HG03442 (cell line): ENCODE measurements at regions not wholly inside any gene's neighbourhood (a gene's known extent, or its start where the extent isn't known, plus 50 kb on each side); places are given as distances from the start of the nearest gene placed in this dataset.

Experiments used
- ATAC-seq: cut with Tn5 transposase; IDR thresholded peaks from one replicate; pipeline ENCODE4 v1.9.1; 2021; ENCODE audit warnings: mild to moderate bottlenecking, moderate library complexity; ENCODE audit not compliant: unreplicated experiment

DNA sequence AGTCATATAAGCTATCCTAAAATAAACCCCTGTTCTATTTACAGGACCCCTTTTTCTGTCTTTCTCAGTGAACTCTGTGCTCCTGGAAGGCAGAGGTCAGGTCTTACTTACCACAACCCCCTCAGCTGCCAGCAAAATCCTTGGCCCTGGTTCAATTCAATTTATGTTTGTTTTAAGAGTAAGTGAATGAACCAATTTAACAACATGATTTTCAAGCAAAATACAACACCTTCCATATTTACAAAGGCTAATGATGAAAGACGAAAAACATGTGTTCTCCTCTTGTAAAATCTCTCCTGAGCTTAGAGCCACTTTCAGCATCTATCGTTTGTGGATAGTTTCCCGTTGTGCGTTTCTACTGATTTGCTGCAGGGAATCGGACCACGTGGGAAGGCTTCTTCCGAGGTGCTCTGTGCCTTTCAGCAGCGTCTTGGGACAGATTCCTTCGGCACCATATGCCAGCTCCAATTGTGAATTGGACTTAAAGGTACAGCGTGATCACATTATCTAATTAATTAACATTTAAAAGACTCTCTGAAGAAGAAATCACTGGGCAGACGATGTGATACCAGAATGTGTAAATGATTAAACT lies 411.7 kb downstream of the IRS2 start:
- no peak for ATAC-seq

DNA sequence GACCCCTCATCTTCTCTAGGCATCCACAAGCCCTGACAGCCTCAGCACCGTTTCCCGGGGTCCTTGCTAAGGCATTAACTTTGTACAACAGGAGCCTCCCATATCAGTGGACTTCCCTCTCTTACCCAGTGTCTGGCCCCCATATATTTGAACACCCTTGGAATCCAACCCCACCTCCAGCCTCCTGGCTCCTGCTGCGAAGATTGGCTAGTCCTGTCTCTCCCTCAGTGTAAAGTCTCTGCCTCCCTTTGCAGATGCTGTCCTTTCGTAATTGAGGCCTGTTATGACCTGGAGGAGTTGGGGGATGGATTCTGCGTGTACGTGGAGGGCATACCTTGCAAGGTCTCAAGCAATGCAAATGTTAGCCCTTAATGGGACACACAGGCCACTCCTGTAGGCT lies 413.7 kb downstream of the IRS2 start:
- no peak for ATAC-seq

DNA sequence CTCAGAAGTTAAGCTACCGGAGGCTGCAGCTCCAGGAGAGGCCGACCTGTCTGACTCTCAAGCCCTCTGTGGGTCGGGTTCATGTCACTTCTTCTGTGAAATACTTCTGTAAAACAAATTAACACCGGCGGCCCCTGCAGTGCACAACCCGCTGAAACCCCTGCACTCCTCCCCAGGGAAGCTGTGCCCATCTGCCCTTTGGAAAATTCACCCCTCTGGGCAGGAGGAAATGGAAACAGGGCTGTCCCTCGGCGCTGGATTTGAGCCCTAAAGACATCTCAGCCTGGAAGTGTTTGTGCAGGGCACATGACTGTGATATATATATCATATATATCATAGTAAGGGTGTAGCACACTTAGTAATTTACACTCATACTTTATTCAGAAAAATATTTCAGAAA lies 415.3 kb downstream of the IRS2 start:
- ATAC-seq = no peak

DNA sequence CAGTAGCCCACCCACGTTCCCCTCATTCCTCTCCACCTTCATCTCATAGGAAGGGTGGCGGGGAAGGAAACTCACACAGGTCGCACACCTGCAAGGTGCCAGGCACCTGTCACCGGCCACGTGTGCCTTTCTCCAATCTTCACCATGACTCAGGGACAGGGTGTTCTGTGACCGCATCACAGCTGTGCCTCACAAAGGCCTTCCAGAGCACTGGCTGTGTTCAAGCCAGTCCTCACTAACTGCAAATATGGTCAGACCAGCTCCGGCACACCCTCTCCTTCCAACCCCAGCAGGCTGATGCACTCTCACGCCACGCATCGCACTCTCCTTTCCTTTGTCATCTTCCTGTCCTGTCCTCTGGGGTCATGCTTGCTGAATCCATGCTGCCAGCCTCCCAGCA lies 415.9 kb downstream of the IRS2 start:
- no peak for ATAC-seq

DNA sequence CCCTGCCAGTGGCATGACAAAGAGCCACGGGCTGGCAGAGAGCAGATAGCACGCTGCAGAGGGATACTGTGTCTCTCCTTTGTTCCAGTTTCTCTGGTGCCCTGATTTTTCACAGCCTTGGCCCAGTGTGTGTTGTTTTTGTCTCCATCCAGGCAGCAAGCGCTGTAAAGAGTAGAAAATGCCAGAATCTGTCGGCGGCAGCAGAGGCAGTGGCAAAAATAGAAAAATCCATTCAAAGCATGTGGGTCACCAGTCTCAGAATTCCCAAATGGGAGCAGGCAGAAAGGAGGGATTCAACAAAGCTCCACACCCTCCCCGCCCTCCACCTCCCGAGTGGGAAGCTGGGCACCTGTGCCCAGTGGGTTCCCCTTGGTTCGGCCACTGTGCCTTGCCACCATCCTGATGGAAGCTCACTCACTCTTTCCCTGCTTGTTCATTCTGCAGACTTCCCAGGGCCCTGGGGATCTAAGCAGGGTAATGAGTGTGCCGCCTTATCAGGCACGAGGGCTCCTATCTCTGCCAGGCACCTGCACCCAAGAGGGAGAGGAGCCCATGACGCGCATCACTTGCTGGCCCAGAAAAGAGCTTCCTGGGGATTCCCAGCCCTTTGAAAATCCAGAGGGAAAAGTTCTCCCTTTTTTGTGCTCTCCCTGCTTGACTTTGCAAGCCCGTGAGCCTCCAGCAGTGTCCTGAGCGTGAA lies 416.9 kb downstream of the IRS2 start:
- no peak for ATAC-seq

DNA sequence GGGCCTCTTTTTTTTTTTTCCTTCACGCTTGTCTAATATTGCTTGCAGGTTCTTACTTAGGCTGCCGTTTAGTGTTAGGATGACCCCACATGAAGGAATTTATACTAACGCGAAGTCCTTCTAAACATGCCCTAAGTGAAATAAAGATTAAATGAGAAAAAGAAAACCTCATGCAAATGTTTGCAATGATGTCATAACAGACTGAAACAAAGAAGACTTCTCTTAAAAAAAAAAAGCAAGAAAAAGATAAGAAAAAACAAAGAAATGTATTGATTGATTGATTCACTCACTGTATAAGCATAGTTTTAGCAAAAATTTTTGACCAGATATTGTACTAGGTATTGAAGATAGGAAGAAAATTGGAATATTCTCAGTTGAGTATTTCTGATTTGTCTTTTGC lies 418.2 kb downstream of the IRS2 start:
- no peak for ATAC-seq

DNA sequence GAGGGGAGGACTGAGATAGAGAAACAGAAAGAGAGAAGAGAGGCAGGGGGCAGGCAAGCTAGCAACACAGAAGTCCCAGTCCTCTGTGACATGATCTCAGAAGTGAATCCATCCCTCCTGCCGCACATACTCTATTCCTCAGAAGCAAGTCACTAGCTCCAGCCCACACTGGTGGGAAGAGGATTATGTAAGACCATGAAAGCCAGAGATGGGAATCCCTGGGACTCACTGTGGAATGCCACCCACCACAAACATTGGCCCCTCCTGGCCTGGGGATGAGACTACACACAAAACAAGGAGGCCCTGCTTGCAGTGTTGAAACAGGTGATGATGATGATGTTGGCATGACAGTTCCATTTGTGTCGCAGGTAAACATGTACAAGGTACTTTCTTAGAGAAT lies 419.9 kb downstream of the IRS2 start:
- no peak for ATAC-seq

DNA sequence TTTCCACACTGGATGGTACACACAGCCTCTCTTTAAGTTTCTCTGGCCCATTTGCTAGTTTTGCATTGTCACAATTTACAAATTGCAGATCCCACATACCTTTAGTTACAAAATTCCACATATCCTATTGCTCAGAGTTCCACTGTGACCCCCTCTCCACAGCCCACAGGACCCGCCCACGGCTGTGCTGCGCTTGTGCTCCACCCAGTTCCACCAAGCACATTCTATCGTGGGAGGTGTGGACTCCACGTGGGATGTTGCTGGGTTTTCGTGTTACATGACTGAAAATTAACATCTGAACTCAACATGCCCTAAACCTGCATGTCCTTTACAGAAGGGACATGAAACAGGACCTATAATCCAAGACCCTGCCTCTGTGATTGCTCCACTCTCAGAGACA lies 423.0 kb downstream of the IRS2 start:
- ATAC-seq = no peak

DNA sequence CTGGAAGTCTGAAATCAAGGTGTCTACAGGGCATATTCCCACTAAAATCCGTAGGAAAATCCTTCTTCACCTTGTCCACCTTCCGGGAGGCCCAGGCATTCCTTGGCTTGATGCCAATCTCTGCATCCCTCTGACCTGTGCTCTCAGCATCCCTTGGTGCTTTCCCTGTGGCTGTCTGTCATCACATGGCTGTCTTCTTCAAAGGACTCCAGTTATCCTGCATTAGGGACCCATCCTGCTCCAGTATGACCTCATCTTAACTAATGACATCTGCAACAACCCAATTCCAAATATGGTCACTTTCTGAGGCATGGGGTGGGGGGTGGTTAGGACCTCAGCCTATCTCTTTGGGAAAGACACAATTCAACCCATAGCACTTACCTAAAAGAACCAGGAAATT lies 423.8 kb downstream of the IRS2 start:
- ATAC-seq = no peak

DNA sequence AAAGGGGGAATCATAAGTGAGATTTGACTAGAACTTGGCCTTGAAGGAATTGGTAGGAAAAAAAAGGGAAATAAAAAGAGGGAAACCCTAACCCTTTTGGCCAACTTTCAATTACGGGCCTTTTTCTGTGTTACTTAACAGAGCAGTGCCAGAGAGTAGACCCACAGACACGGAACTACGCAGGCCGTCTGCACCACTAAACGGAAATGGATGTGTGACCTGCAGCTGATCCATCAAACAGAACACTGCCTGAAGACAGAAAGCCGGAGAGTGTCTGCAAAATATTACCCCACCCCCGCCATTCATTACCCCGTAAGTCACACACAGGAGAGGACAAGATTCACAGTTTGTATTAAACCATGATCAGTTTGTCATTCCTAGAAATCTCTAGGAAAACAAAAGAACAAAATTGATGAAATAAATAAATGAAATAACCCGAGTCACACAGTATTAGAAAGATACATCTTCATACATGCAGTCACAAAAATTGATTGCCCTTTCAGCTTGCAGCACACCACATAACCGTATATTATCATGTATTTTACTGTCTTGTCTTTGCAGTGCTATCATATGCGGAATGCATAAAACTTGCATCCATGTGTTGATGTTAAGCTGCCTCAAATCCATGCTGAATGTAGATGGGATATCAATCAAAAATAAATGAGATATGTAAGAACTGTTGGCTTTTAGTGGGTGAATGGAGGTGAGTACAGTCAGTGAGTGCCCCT lies 424.7 kb downstream of the IRS2 start:
- no peak for ATAC-seq

DNA sequence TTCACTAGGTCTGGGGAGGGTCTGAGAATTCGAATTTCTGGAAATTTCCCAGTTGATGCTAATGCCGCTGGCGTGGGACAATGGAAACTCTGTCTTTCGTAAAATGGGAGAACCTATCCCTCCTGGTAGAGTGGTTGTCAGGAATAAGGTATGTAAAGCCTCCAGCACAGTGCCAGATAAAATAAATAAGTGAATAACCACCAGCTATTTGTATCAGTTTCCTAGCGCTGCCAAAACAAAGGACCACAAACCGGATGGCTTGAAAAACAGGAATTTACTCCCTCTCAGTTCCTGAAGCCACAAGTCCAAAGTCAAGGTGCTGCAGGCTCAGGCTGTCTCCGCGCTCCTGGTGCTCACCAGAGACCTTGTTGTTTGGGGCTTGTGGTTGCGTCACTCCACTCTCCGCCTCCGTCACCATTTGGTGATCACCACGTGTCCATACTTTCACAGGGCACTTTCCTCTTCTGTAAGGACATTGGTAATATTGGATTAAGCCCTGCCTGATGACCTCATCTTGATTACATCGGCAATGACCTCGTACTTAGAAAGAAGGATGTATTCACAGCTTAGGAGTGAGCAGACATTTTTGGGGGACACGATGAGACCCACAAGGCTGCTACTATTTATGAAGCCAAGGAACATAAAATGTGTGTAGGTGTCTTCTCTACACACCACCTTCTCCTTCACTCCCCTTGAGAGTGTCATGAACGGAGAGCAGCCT lies 428.5 kb downstream of the IRS2 start:
- ATAC-seq = no peak

DNA sequence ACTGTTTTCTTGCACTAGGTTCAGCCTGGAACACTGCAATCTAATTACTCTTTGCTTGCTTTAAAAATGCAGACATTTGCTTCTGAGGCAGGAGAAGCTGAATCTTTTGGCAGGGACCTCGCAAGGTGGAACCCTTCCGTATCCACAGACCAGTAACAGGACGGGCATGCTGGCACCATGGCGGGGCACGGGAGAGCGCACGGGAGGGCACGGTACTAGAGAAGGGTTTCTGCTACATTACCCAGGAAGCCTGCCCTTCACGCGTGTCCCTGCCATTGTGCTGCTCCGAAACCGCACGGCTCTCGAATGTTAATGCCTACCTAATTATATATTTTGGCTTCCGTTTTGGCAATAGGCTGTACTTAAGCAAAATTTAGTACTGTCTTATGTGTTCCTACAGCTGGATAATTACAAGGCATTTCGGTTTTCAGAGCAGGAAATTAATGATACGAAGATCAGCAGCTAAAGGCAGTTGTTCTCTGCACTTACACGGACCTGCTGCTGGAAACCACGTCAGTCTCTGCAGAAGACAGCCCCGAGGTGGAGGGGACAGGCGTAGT lies 430.4 kb downstream of the IRS2 start:
- ATAC-seq = no peak

DNA sequence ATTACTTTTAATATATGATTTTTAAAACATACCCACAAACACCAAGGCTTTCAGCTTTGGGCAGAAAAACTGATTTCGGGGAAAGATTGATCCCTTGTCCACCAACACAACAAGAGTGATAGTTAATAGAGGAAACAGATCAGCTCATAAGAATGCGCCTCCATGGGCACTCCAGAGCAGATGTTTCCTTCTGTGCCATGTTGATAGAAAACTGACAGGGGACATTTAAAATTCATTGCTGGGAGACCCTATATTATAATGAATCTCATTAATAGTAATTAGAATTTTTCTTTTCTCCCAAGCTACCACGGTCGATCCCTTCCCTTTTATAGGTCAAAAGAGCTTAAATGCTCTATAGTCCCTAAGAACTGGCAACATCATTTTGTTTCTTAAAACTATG lies 431.2 kb downstream of the IRS2 start:
- no peak for ATAC-seq

DNA sequence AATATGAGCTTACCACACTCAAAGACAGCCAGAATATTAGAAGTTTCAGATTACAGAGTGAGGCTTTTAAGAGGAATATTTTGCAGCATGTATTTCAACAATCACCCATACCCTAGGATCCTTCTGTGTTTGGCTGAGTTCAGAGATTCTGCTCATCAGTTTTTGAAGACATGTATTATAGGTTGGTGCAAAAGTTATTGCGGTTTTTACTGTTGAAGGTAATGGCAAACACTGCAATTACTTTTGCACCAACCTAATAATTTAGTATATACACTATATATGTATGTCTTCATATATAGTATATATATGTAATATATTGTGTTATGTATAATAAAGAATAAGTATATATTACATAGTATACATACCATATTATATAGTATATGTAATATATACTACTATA lies 435.1 kb downstream of the IRS2 start:
- no peak for ATAC-seq

DNA sequence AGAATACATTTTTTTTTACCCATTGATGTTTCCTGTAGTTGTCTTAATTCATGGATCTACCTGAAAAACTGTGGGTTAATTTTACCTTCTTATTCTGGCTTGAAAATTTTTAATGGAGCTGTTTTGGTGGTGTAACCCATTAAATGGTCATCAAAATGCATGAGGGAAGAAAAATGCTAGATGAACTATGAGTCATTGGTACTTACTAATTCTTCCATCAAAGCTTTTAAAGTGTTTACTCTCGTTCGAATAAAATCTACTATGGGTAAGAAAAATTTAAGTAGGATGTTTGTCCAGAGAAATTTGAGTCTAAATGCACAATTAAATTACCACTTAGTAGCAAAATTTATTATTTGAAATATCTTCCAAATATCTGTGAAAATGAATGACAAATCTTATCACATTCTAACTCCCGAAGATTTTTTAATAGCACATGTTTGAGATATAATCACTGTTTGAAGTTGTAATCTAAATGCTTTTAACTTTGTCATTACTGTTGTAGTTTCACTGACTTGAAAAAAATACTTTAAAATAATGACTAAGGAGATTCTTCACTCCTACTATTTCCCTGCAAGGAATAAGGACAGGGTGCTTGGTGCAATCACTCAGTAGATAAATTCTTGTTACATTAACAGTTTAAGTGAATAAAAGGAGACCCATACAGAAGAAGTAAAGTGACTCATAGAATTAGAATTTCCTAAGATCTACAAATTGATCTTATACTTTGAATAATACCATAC lies 437.7 kb downstream of the IRS2 start:
- ATAC-seq = no peak

DNA sequence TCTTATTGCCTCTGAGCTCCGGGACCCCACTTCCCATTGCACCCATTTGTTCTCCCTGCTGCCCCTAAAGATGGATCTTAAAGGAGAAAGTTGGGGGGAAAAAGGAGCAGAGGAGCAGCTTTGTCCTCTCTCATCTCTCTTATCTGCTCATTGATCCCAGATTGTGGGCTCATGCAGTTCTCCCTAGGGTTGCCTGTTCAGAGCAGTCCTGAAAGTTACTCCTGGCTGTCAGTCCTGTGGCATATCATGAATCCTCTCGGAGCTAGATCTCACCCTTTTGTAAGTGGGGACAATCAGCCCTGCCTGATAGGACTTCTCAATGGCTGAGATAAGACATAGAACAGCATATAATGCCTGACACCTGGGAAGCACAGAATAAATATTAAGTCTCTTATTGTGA lies 440.3 kb downstream of the IRS2 start:
- ATAC-seq = no peak

DNA sequence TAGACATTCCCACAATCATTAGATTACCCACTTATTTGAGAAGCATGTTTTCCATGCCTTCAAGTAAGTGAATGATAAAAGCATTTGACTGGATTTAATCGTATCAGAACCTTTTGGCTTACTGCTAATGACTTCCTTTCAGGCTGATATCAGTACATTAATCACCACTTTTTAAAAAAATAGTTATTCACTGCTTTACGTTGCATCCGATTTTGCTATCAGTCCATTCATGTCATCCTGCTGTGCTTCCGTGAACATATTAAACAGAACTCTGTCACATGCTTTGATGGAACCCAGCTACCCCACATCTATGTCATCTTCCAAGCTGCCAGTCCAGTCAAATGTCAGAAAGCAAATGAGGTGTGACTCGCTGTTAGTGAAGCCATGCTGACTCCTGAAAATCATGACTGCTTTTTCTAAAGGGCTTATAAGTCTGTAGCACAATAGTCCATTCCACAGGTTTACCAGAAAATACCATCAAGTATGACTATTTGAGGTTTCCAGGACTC lies 440.9 kb downstream of the IRS2 start:
- no peak for ATAC-seq

DNA sequence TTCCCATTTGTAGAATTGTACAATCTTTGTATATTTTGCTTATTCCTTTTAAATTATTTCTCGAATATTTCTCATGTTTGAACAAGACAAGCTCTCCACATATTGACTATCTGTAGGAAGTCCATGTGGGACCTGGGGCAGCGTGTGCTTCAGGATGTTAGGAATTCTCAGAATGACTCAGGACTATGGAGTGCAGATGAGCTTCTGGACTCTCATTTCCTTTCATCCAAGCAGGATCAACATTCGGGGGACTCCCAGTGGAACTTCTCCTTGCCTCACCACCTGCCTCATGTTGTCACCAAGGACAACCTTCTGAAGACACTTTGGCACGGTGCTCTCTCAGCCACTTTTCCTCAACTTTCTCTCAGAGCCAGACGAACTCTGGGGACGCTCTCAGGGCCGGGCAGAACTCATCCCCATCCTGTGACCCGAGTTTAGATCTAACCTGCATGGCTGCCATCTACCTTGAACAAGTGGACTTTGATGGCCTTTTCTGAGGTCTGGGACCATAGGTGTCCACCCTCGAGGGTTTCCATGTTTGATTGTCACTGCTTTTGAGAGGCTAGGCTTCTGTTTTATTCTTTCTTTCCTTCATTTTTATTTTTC lies 441.7 kb downstream of the IRS2 start:
- ATAC-seq = no peak

DNA sequence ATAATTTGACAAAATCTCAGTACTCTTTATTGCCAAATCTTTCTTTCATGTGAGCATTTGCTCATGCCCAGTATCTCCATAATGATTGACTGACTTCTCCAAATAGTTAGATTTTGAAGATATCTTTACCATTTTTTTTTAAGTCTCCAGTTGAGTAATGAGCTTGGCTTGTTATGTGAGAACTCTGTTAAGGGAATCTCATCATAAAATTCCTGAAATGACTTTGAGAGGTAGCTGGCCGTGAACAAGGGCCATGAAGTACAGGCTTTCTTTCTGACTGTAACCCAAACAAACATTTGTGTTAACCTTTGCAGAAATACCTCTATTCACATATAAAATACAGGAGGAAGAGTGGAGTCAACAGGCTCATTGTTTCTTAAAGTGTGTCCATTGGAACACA lies 449.7 kb downstream of the IRS2 start:
- ATAC-seq = no peak
